Prostate gland (tissue), 2 donors: ENCODE measurements at regions not wholly inside any gene's neighbourhood (a gene's known extent, or its start where the extent isn't known, plus 50 kb on each side); places are given as distances from the start of the nearest gene placed in this dataset.
"Not testable (repeated sequence)": the region's sequence is repeated elsewhere in the genome, so short reads cannot be mapped to it uniquely, and the experiment has no call there.

Source experiments
- DNase-seq: peaks from one replicate; pipeline ENCODE4 v3.0.0-alpha.2; 2019; ENCODE audit warnings: low spot score
- H3K27ac ChIP-seq, 2 donors: fragments of 200-600 bp; sonication (generic); 2 replicates each; pipeline ENCODE4 v1.5.1; 2017 to 2019
- H3K27me3 ChIP-seq: fragments of 200-600 bp; sonication (generic); replicated peaks from 2 replicates; pipeline ENCODE4 v1.5.1; 2019; ENCODE audit not compliant: insufficient read depth
- H3K36me3 ChIP-seq, 2 donors: fragments of 200-600 bp; sonication (generic); 1 replicate in 1 of 2; 2 replicates in 1 of 2; pipeline versions ENCODE4 v1.5.1 to v1.8.1; 2017 to 2019
- H3K4me1 ChIP-seq: fragments of 200-600 bp; sonication (generic); replicated peaks from 2 replicates; pipeline ENCODE4 v1.5.1; 2019
- H3K4me3 ChIP-seq, 2 donors: fragments of 200-600 bp; sonication (generic); 2 replicates each; pipeline ENCODE4 v1.5.1; 2017 to 2019
- H3K9me3 ChIP-seq: fragments of 200-600 bp; sonication (generic); 2 replicates; pipeline ENCODE4 v1.5.1; 2017
- CTCF ChIP-seq, 4 experiments: fragments of 200-600 bp in 2 of 4; fragments of 450-650 bp in 2 of 4; sonication (generic) in 2 of 4; IDR thresholded peaks; 1 replicate in 3 of 4; 2 replicates in 1 of 4; pipeline ENCODE4 v1.5.1; 2016 to 2019; ENCODE audit warnings: antibody characterized with exemption in 4 of 4, mild to moderate bottlenecking in 2 of 4, moderate library complexity in 2 of 4
- POLR2A ChIP-seq: fragments of 450-650 bp; IDR thresholded peaks from one replicate; pipeline ENCODE4 v1.6.1; 2016; ENCODE audit warnings: antibody characterized with exemption, mild to moderate bottlenecking
- POLR2AphosphoS5 ChIP-seq: sonication (generic); formaldehyde crosslinking; IDR thresholded peaks from one replicate; pipeline ENCODE4 v1.6.1; 2017; ENCODE audit warnings: antibody characterized with exemption
- WGBS: methylation state at CpG from one replicate; pipeline ENCODE4 v1.1.5; 2018; 5-methylcytosine and 5-hydroxymethylcytosine counted together
- intact Hi-C: fragments of 100-400 bp; cut with DNase I; formaldehyde crosslinking; loops from one replicate; pipeline ENCODE4 v1.14.2; 2022

- TF ChIP-seq POLR2A (no peak), POLR2AphosphoS5 (no peak), CTCF (IDR thresholded peaks at IDR 0.05) (no peak)
- Histone ChIP-seq H3K4me1 (no peaks in the 10 kb centered on the region), H3K4me3 (no peak overlapping the region), H3K9me3 (no peaks in the 10 kb centered on the region), H3K36me3 (no peaks in the 10 kb centered on the region), H3K27me3 (no peaks in the 10 kb centered on the region), H3K27ac (no peak overlapping the region)
- no peak for DNase-seq
- WGBS = 90% methylated on average over 5 of the region's 5 CpGs
- intact Hi-C loops = no loop called here
These were observed 146.5 kb downstream of the TRIM43 start for GRCh38 chr2:95738301-95738700.

- H3K9me3 ChIP-seq, H3K36me3 ChIP-seq, H3K4me1 ChIP-seq, H3K27me3 ChIP-seq, DNase-seq, H3K27ac ChIP-seq, intact Hi-C loops, H3K4me3 ChIP-seq: not testable (repeated sequence)
- 86% methylated on average over 9 of the region's 9 CpGs for WGBS
These were observed 160.3 kb downstream of the TRIM43 start for GRCh38 chr2:95752126-95752525.

GRCh38 chr2:95753812-95754211 lies 162.0 kb downstream of the TRIM43 start:
- H3K36me3 ChIP-seq, H3K4me3 ChIP-seq, H3K27ac ChIP-seq, H3K27me3 ChIP-seq, H3K4me1 ChIP-seq, intact Hi-C loops, DNase-seq, H3K9me3 ChIP-seq: not testable (repeated sequence)
- 87% methylated on average over 8 of the region's 8 CpGs for WGBS

GRCh38 chr2:95754213-95754612 lies 162.4 kb downstream of the TRIM43 start:
- H3K27me3 ChIP-seq, H3K4me1 ChIP-seq, intact Hi-C loops, H3K36me3 ChIP-seq, H3K27ac ChIP-seq, H3K9me3 ChIP-seq, H3K4me3 ChIP-seq, DNase-seq: not testable (repeated sequence)
- WGBS = 51% methylated on average over 6 of the region's 6 CpGs

GRCh38 chr2:95754819-95755563 lies 163.2 kb downstream of the TRIM43 start:
- intact Hi-C loops, DNase-seq, H3K9me3 ChIP-seq, H3K36me3 ChIP-seq, H3K4me1 ChIP-seq, H3K27me3 ChIP-seq, H3K27ac ChIP-seq, H3K4me3 ChIP-seq: not testable (repeated sequence)
- 64% methylated on average over 15 of the region's 15 CpGs for WGBS

GRCh38 chr2:95755956-95756669 lies 164.3 kb downstream of the TRIM43 start:
- WGBS = 64% methylated on average over 7 of the region's 7 CpGs
- intact Hi-C loops, H3K27ac ChIP-seq, DNase-seq, H3K4me3 ChIP-seq, H3K27me3 ChIP-seq, H3K9me3 ChIP-seq, H3K4me1 ChIP-seq, H3K36me3 ChIP-seq: not testable (repeated sequence)

GRCh38 chr2:95757988-95758387 lies 166.2 kb downstream of the TRIM43 start:
- Histone ChIP-seq H3K9me3 (no peaks in the 10 kb centered on the region), H3K36me3 (no peaks in the 10 kb centered on the region), H3K27ac (no peak overlapping the region), H3K4me1 (no peaks in the 10 kb centered on the region), H3K4me3 (no peak overlapping the region), H3K27me3 (no peaks in the 10 kb centered on the region)
- TF ChIP-seq POLR2AphosphoS5 (no peak), CTCF (IDR thresholded peaks at IDR 0.05) (no peak)
- WGBS = 66% methylated on average over 2 of the region's 2 CpGs
- intact Hi-C loops = no loop called here
- DNase-seq = no peak
